ENCODE measurements at regions not wholly inside any gene's neighbourhood (a gene's known extent, or its start where the extent isn't known, plus 50 kb on each side); places are given as distances from the start of the nearest gene placed in this dataset.

DNA sequence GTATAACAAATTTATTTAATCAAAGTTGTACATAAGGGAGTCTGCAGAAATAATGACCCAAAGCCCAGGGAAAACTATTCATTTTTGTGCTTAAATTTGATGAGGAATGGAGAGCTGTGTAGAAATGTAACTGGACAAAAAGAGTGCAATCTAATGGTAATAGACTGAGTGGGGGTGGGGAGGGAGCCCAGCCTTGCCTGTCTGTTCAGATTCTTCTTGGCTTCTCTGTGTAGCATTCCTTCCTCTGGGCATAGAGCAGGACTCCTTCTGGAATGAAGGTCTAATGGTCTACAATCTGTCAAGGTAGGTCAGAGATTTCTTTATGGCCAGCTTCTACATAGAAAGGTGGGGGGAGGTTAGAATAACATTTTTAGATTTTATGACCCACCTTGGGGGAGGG lies 126.1 kb downstream of the SYT10 start:
- TF ChIP-seq, protein P1, sequence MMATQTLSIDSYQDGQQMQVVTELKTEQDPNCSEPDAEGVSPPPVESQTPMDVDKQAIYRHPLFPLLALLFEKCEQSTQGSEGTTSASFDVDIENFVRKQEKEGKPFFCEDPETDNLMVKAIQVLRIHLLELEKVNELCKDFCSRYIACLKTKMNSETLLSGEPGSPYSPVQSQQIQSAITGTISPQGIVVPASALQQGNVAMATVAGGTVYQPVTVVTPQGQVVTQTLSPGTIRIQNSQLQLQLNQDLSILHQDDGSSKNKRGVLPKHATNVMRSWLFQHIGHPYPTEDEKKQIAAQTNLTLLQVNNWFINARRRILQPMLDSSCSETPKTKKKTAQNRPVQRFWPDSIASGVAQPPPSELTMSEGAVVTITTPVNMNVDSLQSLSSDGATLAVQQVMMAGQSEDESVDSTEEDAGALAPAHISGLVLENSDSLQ (IDR thresholded peaks at IDR 0.05), result no peak
- TF ChIP-seq LEF1 (IDR thresholded peaks at IDR 0.05; ENCODE audit: borderline replicate concordance) (no peak), HDGF (IDR thresholded peaks at IDR 0.05; ENCODE audit: borderline replicate concordance) (no peak), CTBP1 (IDR thresholded peaks at IDR 0.05; ENCODE audit: borderline replicate concordance) (no peak), NFRKB (IDR thresholded peaks at IDR 0.05) (no peak)
